ENCODE measurements at regions not wholly inside any gene's neighbourhood (a gene's known extent, or its start where the extent isn't known, plus 50 kb on each side); places are given as distances from the start of the nearest gene placed in this dataset.

DNA sequence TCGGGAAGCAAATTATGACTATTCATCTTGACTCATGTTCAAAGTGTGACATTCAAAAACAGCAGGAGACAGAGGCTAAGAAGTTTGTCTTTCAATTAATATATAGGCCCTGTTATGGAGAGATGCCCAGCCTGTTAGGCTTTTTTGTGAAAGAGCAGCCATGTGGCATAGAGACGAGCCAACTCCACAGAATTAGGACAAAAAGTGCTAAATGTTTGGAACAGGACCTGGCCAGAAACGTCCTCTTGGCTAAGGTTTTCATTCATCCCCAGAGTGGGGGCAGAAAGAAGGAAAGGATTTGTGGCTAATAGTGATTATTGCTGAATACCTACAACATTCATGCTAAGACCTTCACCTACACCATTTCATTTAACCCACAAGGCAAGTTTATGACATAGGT, 324.7 kb upstream of the NPVF start:
- no peaks in the 10 kb centered on the region for H3K9me3 ChIP-seq (ENCODE audit: insufficient read depth, low read depth)
- no peaks in the 10 kb centered on the region for H3F3A ChIP-seq (ENCODE audit: insufficient read depth, low read depth)
- CTCF ChIA-PET = no interaction called here
- H3K4me2 ChIP-seq = no peak overlapping the region
- H3K9me2 ChIP-seq (ENCODE audit: insufficient read depth) = no peaks in the 10 kb centered on the region; the same call in 1 of the 2 replicates
- no peaks in the 10 kb centered on the region for H3K4me1 ChIP-seq (replicated peaks; ENCODE audit: insufficient read depth)
- no peak overlapping the region for H2AFZ ChIP-seq
- POLR2A ChIA-PET (ENCODE audit: unreplicated experiment) = no interaction called here
- BruUV-seq (replicated peaks) = no TSS peak
- no peak for DNase-seq
- TF ChIP-seq, protein P1, sequence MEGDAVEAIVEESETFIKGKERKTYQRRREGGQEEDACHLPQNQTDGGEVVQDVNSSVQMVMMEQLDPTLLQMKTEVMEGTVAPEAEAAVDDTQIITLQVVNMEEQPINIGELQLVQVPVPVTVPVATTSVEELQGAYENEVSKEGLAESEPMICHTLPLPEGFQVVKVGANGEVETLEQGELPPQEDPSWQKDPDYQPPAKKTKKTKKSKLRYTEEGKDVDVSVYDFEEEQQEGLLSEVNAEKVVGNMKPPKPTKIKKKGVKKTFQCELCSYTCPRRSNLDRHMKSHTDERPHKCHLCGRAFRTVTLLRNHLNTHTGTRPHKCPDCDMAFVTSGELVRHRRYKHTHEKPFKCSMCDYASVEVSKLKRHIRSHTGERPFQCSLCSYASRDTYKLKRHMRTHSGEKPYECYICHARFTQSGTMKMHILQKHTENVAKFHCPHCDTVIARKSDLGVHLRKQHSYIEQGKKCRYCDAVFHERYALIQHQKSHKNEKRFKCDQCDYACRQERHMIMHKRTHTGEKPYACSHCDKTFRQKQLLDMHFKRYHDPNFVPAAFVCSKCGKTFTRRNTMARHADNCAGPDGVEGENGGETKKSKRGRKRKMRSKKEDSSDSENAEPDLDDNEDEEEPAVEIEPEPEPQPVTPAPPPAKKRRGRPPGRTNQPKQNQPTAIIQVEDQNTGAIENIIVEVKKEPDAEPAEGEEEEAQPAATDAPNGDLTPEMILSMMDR (conservative IDR thresholded peaks at IDR 0.05) = no peak
- TF ChIP-seq EZH2 (IDR thresholded peaks at IDR 0.05; ENCODE audit: low read depth) = no peak
- intact Hi-C loops (cut with micrococcal nuclease; ENCODE audit: unreplicated experiment) = no loop called here
- no peaks in the 10 kb centered on the region for H3K79me2 ChIP-seq (ENCODE audit: low read depth)
- no peaks in the 10 kb centered on the region for H3K36me3 ChIP-seq (ENCODE audit: low read depth)
- H3K4me3 ChIP-seq = no peak overlapping the region
- H3K27me3 ChIP-seq (ENCODE audit: insufficient read depth, low read depth) = peaks cover 100% of the 10 kb centered on the region
- no peaks in the 10 kb centered on the region for H4K20me1 ChIP-seq (ENCODE audit: insufficient read depth)
- no peak overlapping the region for H3K27ac ChIP-seq

DNA sequence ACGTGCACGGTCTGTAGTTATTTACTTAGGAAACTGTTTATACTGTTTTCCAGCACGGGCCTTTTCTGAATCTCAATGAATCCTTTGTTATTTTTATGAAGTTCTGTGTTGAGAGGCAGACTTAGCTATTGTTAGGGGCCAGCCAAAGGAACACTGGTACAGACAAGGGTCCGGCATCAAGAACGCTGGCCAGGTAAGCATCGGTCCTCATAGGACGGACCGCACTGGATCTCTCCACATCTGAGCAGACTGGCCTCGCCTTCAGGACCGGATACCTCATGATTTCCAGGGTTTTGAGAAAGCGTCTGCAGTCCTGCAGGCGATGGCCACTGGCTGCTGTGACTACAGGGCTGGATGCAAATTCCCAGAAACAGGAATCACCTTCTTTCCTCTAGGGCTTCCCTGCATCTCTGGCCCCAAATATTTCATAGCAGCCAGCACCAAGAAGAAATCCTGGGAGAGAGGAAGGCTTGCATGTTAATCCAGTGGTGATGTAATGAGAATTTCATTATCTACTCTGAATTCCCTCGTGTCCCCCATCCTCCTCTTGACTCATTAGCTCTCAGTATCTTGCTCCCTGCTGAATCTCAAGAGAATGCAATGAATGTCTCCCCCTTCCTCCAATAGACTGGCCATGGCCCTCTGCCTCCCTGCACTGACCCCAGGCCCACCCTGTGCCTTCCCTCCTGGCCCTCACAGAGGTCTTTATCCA, 325.4 kb upstream of the NPVF start:
- H2AFZ ChIP-seq = no peak overlapping the region
- no peak for DNase-seq
- H3K27me3 ChIP-seq (ENCODE audit: insufficient read depth, low read depth) = peaks cover 100% of the 10 kb centered on the region
- TF ChIP-seq, protein P1 (conservative IDR thresholded peaks at IDR 0.05) = no peak
- no peak for TF ChIP-seq EZH2 (IDR thresholded peaks at IDR 0.05; ENCODE audit: low read depth)
- no peaks in the 10 kb centered on the region for H3K36me3 ChIP-seq (ENCODE audit: low read depth)
- no peaks in the 10 kb centered on the region for H3K79me2 ChIP-seq (ENCODE audit: low read depth)
- no TSS peak for BruUV-seq (replicated peaks)
- ChIA-PET CTCF (no interaction called here), POLR2A (ENCODE audit: unreplicated experiment) (no interaction called here)
- intact Hi-C loops (cut with micrococcal nuclease; ENCODE audit: unreplicated experiment) = no loop called here
- no peaks in the 10 kb centered on the region for H3K9me3 ChIP-seq (ENCODE audit: insufficient read depth, low read depth)
- no peaks in the 10 kb centered on the region for H3F3A ChIP-seq (ENCODE audit: insufficient read depth, low read depth)
- H3K4me3 ChIP-seq = no peak overlapping the region
- no peaks in the 10 kb centered on the region; the same call in 1 of the 2 replicates for H3K9me2 ChIP-seq (ENCODE audit: insufficient read depth)
- no peaks in the 10 kb centered on the region for H3K4me1 ChIP-seq (replicated peaks; ENCODE audit: insufficient read depth)
- H4K20me1 ChIP-seq (ENCODE audit: insufficient read depth) = no peaks in the 10 kb centered on the region
- H3K27ac ChIP-seq = no peak overlapping the region
- no peak overlapping the region for H3K4me2 ChIP-seq

DNA sequence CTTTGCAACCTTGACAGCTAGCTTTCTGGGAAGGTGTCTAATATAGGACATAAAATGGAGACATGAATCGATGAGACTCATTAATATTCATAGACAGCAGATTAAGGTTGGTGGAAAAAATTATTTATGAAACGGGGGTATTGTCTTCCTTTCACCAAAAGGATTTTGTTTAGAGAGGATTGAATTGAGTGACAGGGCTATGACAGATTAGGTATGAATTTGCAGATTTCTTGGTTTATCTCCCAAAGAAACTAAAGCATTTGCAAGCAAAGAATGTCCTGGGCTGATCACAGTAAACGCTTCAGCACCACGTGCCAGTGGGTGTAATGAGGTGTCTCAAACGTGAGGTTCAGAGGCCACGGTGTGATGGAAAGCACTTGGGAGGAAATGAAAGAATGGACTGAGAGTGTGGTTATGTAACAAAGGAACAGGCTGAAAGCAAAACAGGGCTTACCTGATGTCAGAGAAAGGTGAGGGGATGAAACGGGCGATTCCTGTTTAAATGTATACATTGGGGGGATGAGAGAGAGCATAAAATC, 329.2 kb upstream of the NPVF start:
- H3F3A ChIP-seq (ENCODE audit: insufficient read depth, low read depth) = no peaks in the 10 kb centered on the region
- no peaks in the 10 kb centered on the region for H4K20me1 ChIP-seq (ENCODE audit: insufficient read depth)
- H3K9me2 ChIP-seq (ENCODE audit: insufficient read depth) = no peaks in the 10 kb centered on the region
- H2AFZ ChIP-seq = no peak overlapping the region
- no peaks in the 10 kb centered on the region for H3K79me2 ChIP-seq (ENCODE audit: low read depth)
- CTCF ChIA-PET = no interaction called here
- H3K4me2 ChIP-seq = no peak overlapping the region
- H3K36me3 ChIP-seq (ENCODE audit: low read depth) = no peaks in the 10 kb centered on the region
- H3K27ac ChIP-seq = no peak overlapping the region
- no peak overlapping the region for H3K4me3 ChIP-seq
- POLR2A ChIA-PET (ENCODE audit: unreplicated experiment) = no interaction called here
- TF ChIP-seq, protein P1 (conservative IDR thresholded peaks at IDR 0.05) = no peak
- TF ChIP-seq EZH2 (IDR thresholded peaks at IDR 0.05; ENCODE audit: low read depth) = no peak
- intact Hi-C loops (cut with micrococcal nuclease; ENCODE audit: unreplicated experiment) = no loop called here
- BruUV-seq (replicated peaks) = no TSS peak
- no peak for DNase-seq
- no peaks in the 10 kb centered on the region for H3K4me1 ChIP-seq (replicated peaks; ENCODE audit: insufficient read depth)
- H3K27me3 ChIP-seq (ENCODE audit: insufficient read depth, low read depth) = peaks cover 100% of the 10 kb centered on the region
- no peaks in the 10 kb centered on the region for H3K9me3 ChIP-seq (ENCODE audit: insufficient read depth, low read depth)
